H9 (cell line): ENCODE measurements at regions not wholly inside any gene's neighbourhood (a gene's known extent, or its start where the extent isn't known, plus 50 kb on each side); places are given as distances from the start of the nearest gene placed in this dataset.

Experiments used
- DNase-seq: peaks from one replicate; pipeline ENCODE4 v3.0.0-alpha.2; 2017
- H2AFZ ChIP-seq: one replicate; pipeline ENCODE4 v1.6.1; 2013; ENCODE audit warnings: mild to moderate bottlenecking, low read length, control low read depth, moderate library complexity
- H2AK5ac ChIP-seq: 2 replicates; pipeline ENCODE4 v1.6.1; 2013; ENCODE audit warnings: low read length, control low read depth, mixed read lengths; ENCODE audit not compliant: insufficient read length
- H2BK120ac ChIP-seq: one replicate; pipeline ENCODE4 v1.6.1; 2013; ENCODE audit warnings: low read depth, mild to moderate bottlenecking, low read length, control low read depth, inconsistent platforms; ENCODE audit not compliant: poor library complexity, severe bottlenecking
- H2BK12ac ChIP-seq: 2 replicates; pipeline ENCODE4 v1.6.1; 2013; ENCODE audit warnings: low read length, control low read depth, mixed read lengths, low read depth; ENCODE audit not compliant: insufficient read length
- H2BK15ac ChIP-seq: 2 replicates; pipeline ENCODE4 v1.6.1; 2013; ENCODE audit warnings: low read depth, low read length, control low read depth
- H2BK20ac ChIP-seq: one replicate; pipeline ENCODE4 v1.6.1; 2013; ENCODE audit warnings: low read depth, mild to moderate bottlenecking, low read length, control low read depth, inconsistent platforms; ENCODE audit not compliant: poor library complexity, severe bottlenecking
- H2BK5ac ChIP-seq: 2 replicates; pipeline ENCODE4 v1.6.1; 2013; ENCODE audit warnings: low read length, control low read depth, mixed read lengths; ENCODE audit not compliant: insufficient read length
- H3K14ac ChIP-seq: 2 replicates; pipeline ENCODE4 v1.6.1; 2013; ENCODE audit warnings: low read length, control low read depth; ENCODE audit not compliant: insufficient read depth
- H3K18ac ChIP-seq: 2 replicates; pipeline ENCODE4 v1.6.1; 2013; ENCODE audit warnings: low read depth, mild to moderate bottlenecking, mixed read lengths, low read length, control low read depth; ENCODE audit not compliant: insufficient read length
- H3K23ac ChIP-seq: 2 replicates; pipeline ENCODE4 v1.6.1; 2013; ENCODE audit warnings: low read length, control low read depth, mixed read lengths, low read depth; ENCODE audit not compliant: insufficient read length
- H3K23me2 ChIP-seq: 2 replicates; pipeline ENCODE4 v1.6.1; 2013; ENCODE audit warnings: low read depth, mild to moderate bottlenecking, mixed read lengths, low read length, control low read depth; ENCODE audit not compliant: insufficient read length, poor library complexity, severe bottlenecking
- H3K27ac ChIP-seq: 2 replicates; pipeline ENCODE4 v1.5.1; 2013; ENCODE audit warnings: low read length, control low read depth, mixed read lengths, low read depth; ENCODE audit not compliant: insufficient read length
- H3K27me3 ChIP-seq: 2 replicates; pipeline ENCODE4 v1.6.1; 2013; ENCODE audit warnings: low read length, control low read depth, inconsistent platforms; ENCODE audit not compliant: insufficient read depth
- H3K4ac ChIP-seq: 2 replicates; pipeline ENCODE4 v1.6.1; 2013; ENCODE audit warnings: low read depth, mild to moderate bottlenecking, control low read depth, inconsistent platforms, low read length, moderate library complexity
- H3K4me1 ChIP-seq: 2 replicates; pipeline ENCODE4 v1.6.1; 2013; ENCODE audit warnings: low read length, control low read depth, inconsistent platforms; ENCODE audit not compliant: insufficient read depth
- H3K4me2 ChIP-seq: 2 replicates; pipeline ENCODE4 v1.6.1; 2013; ENCODE audit warnings: low read length, control low read depth, mixed read lengths; ENCODE audit not compliant: insufficient read length, insufficient read depth
- H3K56ac ChIP-seq: 2 replicates; pipeline ENCODE4 v1.6.1; 2013; ENCODE audit warnings: low read depth, mild to moderate bottlenecking, mixed read lengths, low read length, control low read depth; ENCODE audit not compliant: insufficient read length
- H3K79me1 ChIP-seq: 2 replicates; pipeline ENCODE4 v1.6.1; 2013; ENCODE audit warnings: low read depth, mild to moderate bottlenecking, moderate library complexity, low read length, control low read depth, inconsistent platforms; ENCODE audit not compliant: insufficient read depth, poor library complexity, severe bottlenecking
- H3K79me2 ChIP-seq: 2 replicates; pipeline ENCODE4 v1.6.1; 2013; ENCODE audit warnings: low read length, control low read depth, inconsistent platforms; ENCODE audit not compliant: insufficient read depth
- H3K9ac ChIP-seq: 2 replicates; pipeline ENCODE4 v1.6.1; 2013; ENCODE audit warnings: low read length, control low read depth, mixed read lengths; ENCODE audit not compliant: insufficient read length; ENCODE audit errors: extremely low read depth
- H3K9me3 ChIP-seq: one replicate; pipeline ENCODE4 v1.6.1; 2013; ENCODE audit warnings: low read depth, low read length, inconsistent platforms; ENCODE audit not compliant: control insufficient read depth
- H3T11ph ChIP-seq: one replicate; pipeline ENCODE4 v1.6.1; 2013; ENCODE audit warnings: mild to moderate bottlenecking, low read length, control low read depth, inconsistent platforms
- H4K20me1 ChIP-seq: one replicate; pipeline ENCODE4 v1.6.1; 2013; ENCODE audit not compliant: control insufficient read depth, insufficient read length, insufficient read depth
- H4K5ac ChIP-seq: 2 replicates; pipeline ENCODE4 v1.6.1; 2013; ENCODE audit warnings: low read depth, mild to moderate bottlenecking, mixed read lengths, low read length, control low read depth; ENCODE audit not compliant: insufficient read length
- H4K8ac ChIP-seq: replicated peaks from 2 replicates; pipeline ENCODE4 v1.6.1; 2013; ENCODE audit warnings: low read length, control low read depth, mixed read lengths, low read depth; ENCODE audit not compliant: insufficient read length
- H4K91ac ChIP-seq: 2 replicates; pipeline ENCODE4 v1.6.1; 2013; ENCODE audit warnings: low read depth, mild to moderate bottlenecking, moderate library complexity, mixed read lengths, low read length, control low read depth; ENCODE audit not compliant: insufficient read length
- H3K27ac Mint-ChIP-seq, 3 experiments: 2 replicates in 2 of 3; 3 replicates in 1 of 3; pipeline ENCODE4 v1.8.0; 2020 to 2021; ENCODE audit warnings: mixed read lengths in 3 of 3, mild to moderate bottlenecking in 1 of 3, moderate library complexity in 1 of 3
- H3K27me3 Mint-ChIP-seq: 2 replicates; pipeline ENCODE4 v1.8.0; 2021; ENCODE audit warnings: low read depth, mild to moderate bottlenecking, moderate library complexity, mixed read lengths
- H3K36me3 Mint-ChIP-seq, 3 experiments: 2 replicates in 2 of 3; 3 replicates in 1 of 3; pipeline ENCODE4 v1.8.0; 2020 to 2021; ENCODE audit warnings: low read depth in 3 of 3, mixed read lengths in 3 of 3; ENCODE audit not compliant: insufficient read depth in 1 of 3
- H3K4me1 Mint-ChIP-seq, 2 experiments: 2 replicates each; pipeline ENCODE4 v1.8.0; 2020; ENCODE audit warnings: mixed read lengths in 2 of 2
- H3K4me3 Mint-ChIP-seq, 2 experiments: 2 replicates in 1 of 2; 3 replicates in 1 of 2; pipeline ENCODE4 v1.8.0; 2020 to 2021; ENCODE audit warnings: mild to moderate bottlenecking in 2 of 2, mixed read lengths in 2 of 2, moderate library complexity in 1 of 2
- H3K9me3 Mint-ChIP-seq, 2 experiments: 2 replicates in 1 of 2; 3 replicates in 1 of 2; pipeline ENCODE4 v1.8.0; 2020; ENCODE audit warnings: mild to moderate bottlenecking in 2 of 2, mixed read lengths in 2 of 2, moderate library complexity in 1 of 2
- TF ChIP-seq, protein P1 (sequence below): fragments of 200-600 bp; sonication (generic); conservative IDR thresholded peaks from 3 replicates; pipeline ENCODE4 v1.8.0; 2021; ENCODE audit warnings: antibody characterized with exemption, mild to moderate bottlenecking

- Mint-ChIP-seq H3K4me1 (no peaks in the 10 kb centered on the region), H3K9me3 (no peaks in the 10 kb centered on the region), H3K4me3 (no peak overlapping the region), H3K27ac (no peak overlapping the region), H3K36me3 (no peaks in the 10 kb centered on the region), H3K27me3 (no peaks in the 10 kb centered on the region)
- no peak overlapping the region for H3K14ac ChIP-seq
- H3K23ac ChIP-seq, result no peak overlapping the region
- no peaks in the 10 kb centered on the region for H3K79me2 ChIP-seq
- no peak for DNase-seq
- H3K4ac ChIP-seq, result no peak overlapping the region
- no peaks in the 10 kb centered on the region for H3K23me2 ChIP-seq
- no peaks in the 10 kb centered on the region for H3K4me1 ChIP-seq
- no peak overlapping the region for H2BK15ac ChIP-seq
- H4K8ac ChIP-seq, result no peak overlapping the region
- H2BK120ac ChIP-seq, result no peak overlapping the region
- TF ChIP-seq, protein P1, sequence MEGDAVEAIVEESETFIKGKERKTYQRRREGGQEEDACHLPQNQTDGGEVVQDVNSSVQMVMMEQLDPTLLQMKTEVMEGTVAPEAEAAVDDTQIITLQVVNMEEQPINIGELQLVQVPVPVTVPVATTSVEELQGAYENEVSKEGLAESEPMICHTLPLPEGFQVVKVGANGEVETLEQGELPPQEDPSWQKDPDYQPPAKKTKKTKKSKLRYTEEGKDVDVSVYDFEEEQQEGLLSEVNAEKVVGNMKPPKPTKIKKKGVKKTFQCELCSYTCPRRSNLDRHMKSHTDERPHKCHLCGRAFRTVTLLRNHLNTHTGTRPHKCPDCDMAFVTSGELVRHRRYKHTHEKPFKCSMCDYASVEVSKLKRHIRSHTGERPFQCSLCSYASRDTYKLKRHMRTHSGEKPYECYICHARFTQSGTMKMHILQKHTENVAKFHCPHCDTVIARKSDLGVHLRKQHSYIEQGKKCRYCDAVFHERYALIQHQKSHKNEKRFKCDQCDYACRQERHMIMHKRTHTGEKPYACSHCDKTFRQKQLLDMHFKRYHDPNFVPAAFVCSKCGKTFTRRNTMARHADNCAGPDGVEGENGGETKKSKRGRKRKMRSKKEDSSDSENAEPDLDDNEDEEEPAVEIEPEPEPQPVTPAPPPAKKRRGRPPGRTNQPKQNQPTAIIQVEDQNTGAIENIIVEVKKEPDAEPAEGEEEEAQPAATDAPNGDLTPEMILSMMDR, result no peak
- H3K9ac ChIP-seq, result no peak overlapping the region
- no peaks in the 10 kb centered on the region for H3K9me3 ChIP-seq
- H4K5ac ChIP-seq, result no peak overlapping the region
- no peak overlapping the region for H2BK5ac ChIP-seq
- H2BK20ac ChIP-seq, result no peak overlapping the region
- no peak overlapping the region for H4K91ac ChIP-seq
- H4K20me1 ChIP-seq, result no peaks in the 10 kb centered on the region
- no peak overlapping the region for H3K18ac ChIP-seq
- H2BK12ac ChIP-seq, result no peak overlapping the region
- no peaks in the 10 kb centered on the region for H3K27me3 ChIP-seq
- H3K79me1 ChIP-seq, result no peaks in the 10 kb centered on the region
- H3K56ac ChIP-seq, result no peak overlapping the region
- no peak overlapping the region for H3T11ph ChIP-seq
- no peak overlapping the region for H2AFZ ChIP-seq
- H3K4me2 ChIP-seq, result no peak overlapping the region
- no peak overlapping the region for H2AK5ac ChIP-seq
- H3K27ac ChIP-seq, result no peak overlapping the region
Observed at GRCh38 chr14:85085981-85086380, 444.0 kb upstream of the FLRT2 start.
